NAMALWA (cell line): ENCODE measurements at regions not wholly inside any gene's neighbourhood (a gene's known extent, or its start where the extent isn't known, plus 50 kb on each side); places are given as distances from the start of the nearest gene placed in this dataset.
"Not testable (repeated sequence)": the region's sequence is repeated elsewhere in the genome, so short reads cannot be mapped to it uniquely, and the experiment has no call there.

ENCODE experiments used
- DNase-seq: peaks from one replicate; pipeline ENCODE4 v3.0.0-alpha.2; 2015; ENCODE audit warnings: low spot score

- no peak for DNase-seq
Measured at GRCh38 chr16:26395700-26396099, 671.0 kb upstream of the C16orf82 start.

GRCh38 chr16:26396511-26397235 lies 670.1 kb upstream of the C16orf82 start:
- DNase-seq, result no peak

- DNase-seq, result no peak
Measured at GRCh38 chr16:26413780-26414179, 652.9 kb upstream of the C16orf82 start.

GRCh38 chr16:26419458-26419857 lies 647.3 kb upstream of the C16orf82 start:
- DNase-seq, result not testable (repeated sequence)

GRCh38 chr16:26430618-26431017 lies 636.1 kb upstream of the C16orf82 start:
- DNase-seq, result no peak

- DNase-seq, result no peak
Measured at GRCh38 chr16:26433807-26434206, 632.9 kb upstream of the C16orf82 start.

- DNase-seq, result no peak
Measured at GRCh38 chr16:26441178-26441577, 625.5 kb upstream of the C16orf82 start.

- DNase-seq, result no peak
Measured at GRCh38 chr16:26442321-26442720, 624.4 kb upstream of the C16orf82 start.

- no peak for DNase-seq
Measured at GRCh38 chr16:26447570-26447969, 619.2 kb upstream of the C16orf82 start.

- DNase-seq, result peak; percentile 3
Measured at GRCh38 chr16:26453215-26453614, 613.5 kb upstream of the C16orf82 start.

GRCh38 chr16:26454102-26454501 lies 612.6 kb upstream of the C16orf82 start:
- DNase-seq, result no peak

GRCh38 chr16:26456074-26456473 lies 610.7 kb upstream of the C16orf82 start:
- DNase-seq, result no peak

- DNase-seq, result no peak
Measured at GRCh38 chr16:26457095-26457494, 609.6 kb upstream of the C16orf82 start.

- no peak for DNase-seq
Measured at GRCh38 chr16:26457882-26458281, 608.8 kb upstream of the C16orf82 start.

- no peak for DNase-seq
Measured at GRCh38 chr16:26464576-26465266, 602.0 kb upstream of the C16orf82 start.

- not testable (repeated sequence) for DNase-seq
Measured at GRCh38 chr16:26474405-26474804, 592.3 kb upstream of the C16orf82 start.

GRCh38 chr16:26475596-26475995 lies 591.1 kb upstream of the C16orf82 start:
- no peak for DNase-seq

GRCh38 chr16:26491101-26491670 lies 575.5 kb upstream of the C16orf82 start:
- no peak for DNase-seq

GRCh38 chr16:26491962-26492361 lies 574.8 kb upstream of the C16orf82 start:
- no peak for DNase-seq

- no peak for DNase-seq
Measured at GRCh38 chr16:26493751-26494150, 573.0 kb upstream of the C16orf82 start.

GRCh38 chr16:26497896-26498295 lies 568.8 kb upstream of the C16orf82 start:
- no peak for DNase-seq

GRCh38 chr16:26500326-26500725 lies 566.4 kb upstream of the C16orf82 start:
- no peak for DNase-seq

GRCh38 chr16:26505496-26505895 lies 561.2 kb upstream of the C16orf82 start:
- DNase-seq, result no peak
